RWPE2 (cell line): ENCODE measurements at regions not wholly inside any gene's neighbourhood (a gene's known extent, or its start where the extent isn't known, plus 50 kb on each side); places are given as distances from the start of the nearest gene placed in this dataset.
A peak's percentile ranks its signal among the peaks of the same experiment; 100 is the strongest.

Source experiments
- ATAC-seq: fragments of 200-7000 bp; cut with Tn5 transposase; 3 replicates; pipeline ENCODE4 v1.9.1; 2021; ENCODE audit warnings: low read depth
- DNase-seq: peaks from one replicate; pipeline ENCODE4 v3.0.0-alpha.2; 2020; ENCODE audit warnings: low spot score
- H3K27ac ChIP-seq: fragments of 450-650 bp; 2 replicates; pipeline ENCODE4 v1.5.1; 2017; ENCODE audit warnings: mild to moderate bottlenecking; ENCODE audit not compliant: poor library complexity, severe bottlenecking
- H3K27me3 ChIP-seq: fragments of 250-450 bp; sonication (Bioruptor Pico); 2 replicates; pipeline ENCODE4 v1.5.1; 2021; ENCODE audit warnings: mild to moderate bottlenecking, moderate library complexity; ENCODE audit not compliant: insufficient read depth, poor library complexity, severe bottlenecking
- H3K36me3 ChIP-seq: fragments of 250-450 bp; sonication (Bioruptor Pico); 2 replicates; pipeline ENCODE4 v1.5.1; 2020; ENCODE audit warnings: low read depth, mild to moderate bottlenecking, moderate library complexity
- H3K4me1 ChIP-seq: fragments of 250-450 bp; sonication (Bioruptor Pico); 2 replicates; pipeline ENCODE4 v1.5.1; 2021; ENCODE audit warnings: mild to moderate bottlenecking, moderate library complexity; ENCODE audit not compliant: insufficient read depth, poor library complexity, severe bottlenecking
- H3K4me3 ChIP-seq: fragments of 250-450 bp; sonication (Bioruptor Pico); 2 replicates; pipeline ENCODE4 v1.5.1; 2021; ENCODE audit warnings: mild to moderate bottlenecking, moderate library complexity; ENCODE audit not compliant: severe bottlenecking
- H3K9me3 ChIP-seq: fragments of 250-450 bp; sonication (Bioruptor Pico); 2 replicates; pipeline ENCODE4 v1.5.1; 2021; ENCODE audit warnings: mild to moderate bottlenecking, moderate library complexity; ENCODE audit not compliant: severe bottlenecking
- CTCF ChIP-seq: fragments of 450-650 bp; IDR thresholded peaks from one replicate; pipeline ENCODE4 v1.5.1; 2017; ENCODE audit warnings: mild to moderate bottlenecking, moderate library complexity; ENCODE audit not compliant: poor library complexity, severe bottlenecking

GRCh38 chr9:13901176-13901575, 412.8 kb downstream of the NFIB start:
- ATAC-seq (no peak), DNase-seq (no peak)
- peak overlapping the region; percentile 84 for H3K27ac ChIP-seq
- peaks cover 27% of the 10 kb centered on the region for H3K4me1 ChIP-seq
- H3K27me3 ChIP-seq = no peaks in the 10 kb centered on the region
- TF ChIP-seq CTCF = no peak
- no peak overlapping the region for H3K4me3 ChIP-seq
- H3K9me3 ChIP-seq = no peaks in the 10 kb centered on the region
- H3K36me3 ChIP-seq = no peaks in the 10 kb centered on the region

- Histone ChIP-seq H3K27ac (peak overlapping the region; percentile 84), H3K36me3 (no peaks in the 10 kb centered on the region), H3K27me3 (no peaks in the 10 kb centered on the region), H3K4me1 (peaks cover 32% of the 10 kb centered on the region), H3K4me3 (no peak overlapping the region), H3K9me3 (no peaks in the 10 kb centered on the region)
- ATAC-seq = peak; percentile 89
- TF ChIP-seq CTCF = no peak
- DNase-seq = peak; percentile 49
Observed at GRCh38 chr9:13900449-13900848, 413.5 kb downstream of the NFIB start.

- Histone ChIP-seq H3K27me3 (no peaks in the 10 kb centered on the region), H3K27ac (peak overlapping the region; percentile 84), H3K4me1 (peaks cover 32% of the 10 kb centered on the region), H3K36me3 (no peaks in the 10 kb centered on the region), H3K4me3 (no peak overlapping the region), H3K9me3 (no peaks in the 10 kb centered on the region)
- TF ChIP-seq CTCF = no peak
- DNase-seq (no peak), ATAC-seq (peak; percentile 32; the same call in 2 of the 3 replicates)
Observed at GRCh38 chr9:13899924-13900323, 414.0 kb downstream of the NFIB start.

- Histone ChIP-seq H3K9me3 (no peaks in the 10 kb centered on the region), H3K4me3 (no peak overlapping the region), H3K27me3 (no peaks in the 10 kb centered on the region), H3K27ac (no peak overlapping the region), H3K4me1 (peaks cover 32% of the 10 kb centered on the region), H3K36me3 (no peaks in the 10 kb centered on the region)
- DNase-seq (no peak), ATAC-seq (no peak)
- no peak for TF ChIP-seq CTCF
Observed at GRCh38 chr9:13898957-13899356, 415.0 kb downstream of the NFIB start.

GRCh38 chr9:13896922-13897835, 416.8 kb downstream of the NFIB start:
- Histone ChIP-seq H3K9me3 (no peaks in the 10 kb centered on the region), H3K4me1 (peaks cover 32% of the 10 kb centered on the region), H3K27me3 (no peaks in the 10 kb centered on the region), H3K4me3 (no peak overlapping the region), H3K36me3 (no peaks in the 10 kb centered on the region), H3K27ac (no peak overlapping the region)
- DNase-seq (no peak), ATAC-seq (no peak)
- no peak for TF ChIP-seq CTCF
